ENCODE measurements at regions not wholly inside any gene's neighbourhood (a gene's known extent, or its start where the extent isn't known, plus 50 kb on each side); places are given as distances from the start of the nearest gene placed in this dataset.
"Not testable (repeated sequence)": the region's sequence is repeated elsewhere in the genome, so short reads cannot be mapped to it uniquely, and the experiment has no call there.

GRCh38 chr1:238409932-238410331 lies 519.2 kb upstream of the ZP4 start:
- DNase-seq, result no peak

- no peak for DNase-seq
These were observed 518.6 kb upstream of the ZP4 start for GRCh38 chr1:238409191-238409850.

- DNase-seq, result no peak
These were observed 518.0 kb upstream of the ZP4 start for GRCh38 chr1:238408737-238409136.

- no peak for DNase-seq
These were observed 515.6 kb upstream of the ZP4 start for GRCh38 chr1:238406098-238406860.

GRCh38 chr1:238404921-238405320 lies 514.2 kb upstream of the ZP4 start:
- no peak for DNase-seq

GRCh38 chr1:238404481-238404880 lies 513.8 kb upstream of the ZP4 start:
- DNase-seq, result no peak

GRCh38 chr1:238401144-238401543 lies 510.4 kb upstream of the ZP4 start:
- DNase-seq, result no peak

- no peak for DNase-seq
These were observed 508.8 kb upstream of the ZP4 start for GRCh38 chr1:238399558-238399957.

GRCh38 chr1:238396140-238396539 lies 505.4 kb upstream of the ZP4 start:
- DNase-seq, result no peak

GRCh38 chr1:238384381-238384780 lies 493.7 kb upstream of the ZP4 start:
- no peak for DNase-seq

GRCh38 chr1:238380167-238380566 lies 489.4 kb upstream of the ZP4 start:
- no peak for DNase-seq

- DNase-seq, result not testable (repeated sequence)
These were observed 488.7 kb upstream of the ZP4 start for GRCh38 chr1:238379446-238379845.

- DNase-seq, result no peak
These were observed 486.7 kb upstream of the ZP4 start for GRCh38 chr1:238377280-238377919.

GRCh38 chr1:238370599-238370998 lies 479.9 kb upstream of the ZP4 start:
- DNase-seq, result no peak

- DNase-seq, result no peak
These were observed 473.6 kb upstream of the ZP4 start for GRCh38 chr1:238364214-238364892.

GRCh38 chr1:238360474-238360873 lies 469.8 kb upstream of the ZP4 start:
- DNase-seq, result no peak

- no peak for DNase-seq
These were observed 459.7 kb upstream of the ZP4 start for GRCh38 chr1:238350471-238350870.

- no peak for DNase-seq
These were observed 455.6 kb upstream of the ZP4 start for GRCh38 chr1:238346340-238346739.

- DNase-seq, result no peak
These were observed 455.1 kb upstream of the ZP4 start for GRCh38 chr1:238345837-238346236.

GRCh38 chr1:238343852-238344251 lies 453.1 kb upstream of the ZP4 start:
- no peak for DNase-seq

GRCh38 chr1:238341395-238341794 lies 450.7 kb upstream of the ZP4 start:
- DNase-seq, result no peak

GRCh38 chr1:238340989-238341388 lies 450.3 kb upstream of the ZP4 start:
- no peak for DNase-seq

- DNase-seq, result no peak
These were observed 445.8 kb upstream of the ZP4 start for GRCh38 chr1:238336531-238336930.

GRCh38 chr1:238334170-238334569 lies 443.4 kb upstream of the ZP4 start:
- DNase-seq, result no peak
